GM21390 (cell line): ENCODE measurements at regions not wholly inside any gene's neighbourhood (a gene's known extent, or its start where the extent isn't known, plus 50 kb on each side); places are given as distances from the start of the nearest gene placed in this dataset.

Source experiments
- ATAC-seq: cut with Tn5 transposase; IDR thresholded peaks from one replicate; pipeline ENCODE4 v1.9.1; 2021; ENCODE audit not compliant: unreplicated experiment

DNA sequence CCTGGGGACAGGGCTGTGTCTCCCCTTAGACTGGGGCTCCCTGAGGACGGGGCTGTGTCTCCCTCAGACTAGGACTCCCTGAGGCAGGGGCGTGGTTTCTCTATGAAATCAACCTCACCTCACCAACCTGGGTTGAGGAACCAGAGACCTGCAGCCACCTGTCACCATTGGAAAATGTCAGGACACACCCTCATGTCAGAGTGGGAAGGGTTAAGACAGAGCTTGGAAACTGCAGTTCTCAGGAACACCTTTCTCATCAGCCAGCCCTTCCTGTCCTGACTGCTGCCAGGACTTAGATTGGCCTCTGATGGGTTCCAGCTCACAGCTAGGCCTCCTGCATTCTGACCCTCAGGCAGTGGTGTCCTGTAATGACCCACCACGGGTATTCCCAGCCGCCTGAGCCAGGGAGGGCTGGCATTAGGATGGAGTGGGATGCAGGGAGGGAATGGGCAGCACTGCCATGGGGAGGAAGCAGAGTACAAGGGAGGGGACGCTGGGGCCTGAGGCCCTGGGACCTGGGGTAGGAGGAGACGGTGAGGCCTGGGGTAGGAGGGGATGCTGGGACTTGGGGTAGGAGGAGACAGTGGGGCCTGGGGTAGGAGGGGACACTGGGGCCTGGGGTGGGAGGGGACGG is 76.3 kb downstream of the MRPL14 start:
- no peak for ATAC-seq

DNA sequence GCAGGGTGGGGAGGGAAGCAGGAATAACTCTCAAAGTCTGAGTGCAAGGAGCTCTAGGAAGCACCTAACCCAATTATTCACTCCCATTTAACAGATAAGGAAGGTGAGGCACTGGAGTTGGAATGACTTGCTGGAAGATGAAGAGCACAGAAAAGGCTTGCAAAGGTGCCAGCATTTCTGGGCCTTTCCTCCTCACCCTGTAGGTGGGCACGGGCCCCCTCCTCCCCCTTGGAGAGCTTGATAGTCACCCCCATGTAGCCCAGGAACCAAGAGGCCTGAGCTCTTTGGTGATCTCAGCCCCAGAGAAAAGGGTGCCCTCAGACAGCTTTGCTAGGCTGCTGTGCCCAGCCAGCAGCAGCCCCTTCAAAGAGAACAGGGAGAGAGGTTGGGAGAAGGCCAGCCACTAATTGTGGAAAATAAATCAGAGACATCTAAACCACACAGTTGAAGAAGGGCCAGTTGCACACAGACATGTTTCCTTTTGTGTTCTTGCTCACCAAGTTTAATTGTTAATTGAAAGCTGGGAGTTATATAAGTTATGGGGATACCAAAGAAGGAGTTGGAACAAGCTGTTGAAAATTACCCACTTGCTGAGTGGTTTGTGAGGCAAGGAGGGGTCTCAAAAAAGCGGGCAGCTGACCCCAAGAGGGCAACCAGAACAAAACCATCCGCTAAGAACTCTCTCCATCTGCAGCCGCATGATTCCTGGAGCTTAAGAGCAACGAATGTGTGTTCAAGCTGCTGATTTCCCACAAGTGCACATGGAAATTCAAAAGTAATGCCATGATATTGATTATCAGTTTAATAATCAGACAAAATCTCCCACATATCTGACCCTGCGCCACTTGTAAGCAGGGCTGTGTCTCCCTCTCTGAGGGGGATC is 77.0 kb downstream of the MRPL14 start:
- ATAC-seq, result no peak

DNA sequence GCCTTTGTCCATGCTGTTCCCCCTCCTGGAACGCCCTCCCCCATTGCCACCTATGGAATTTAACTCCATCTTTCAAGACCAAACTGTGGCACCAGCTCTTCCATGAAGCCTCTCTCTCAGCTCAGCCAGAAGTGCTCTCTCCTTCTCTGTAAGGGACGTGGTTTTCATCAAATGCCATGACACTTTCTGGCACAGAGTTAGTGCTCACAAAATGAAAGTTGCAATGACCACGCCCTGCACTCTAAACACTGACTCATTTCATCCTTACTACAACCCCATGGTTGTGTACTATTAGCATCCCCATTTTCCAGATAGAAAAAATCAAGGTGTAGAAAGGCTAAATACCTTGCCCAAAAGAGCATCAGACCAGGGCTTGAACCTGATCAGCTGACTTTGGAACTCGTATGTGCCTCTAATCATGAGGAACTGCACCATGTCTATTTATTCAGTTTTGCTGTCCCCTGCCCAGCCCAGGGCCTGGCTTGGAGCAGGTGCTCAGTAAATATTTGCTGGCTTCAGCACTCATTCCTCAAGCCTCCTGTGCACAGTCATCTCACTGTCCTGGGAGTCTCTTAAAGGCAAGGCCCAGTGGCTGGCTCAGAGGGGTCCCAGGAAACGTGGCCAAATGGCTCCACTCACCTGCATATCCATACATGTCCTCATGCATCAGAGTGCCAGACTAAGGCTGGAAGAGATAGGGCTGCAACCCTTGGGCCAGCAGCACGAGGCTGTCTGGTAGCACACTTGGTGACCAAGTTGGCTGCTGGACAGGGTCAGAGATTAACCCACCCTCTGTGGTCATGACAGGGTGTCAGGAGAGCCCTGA is 77.9 kb downstream of the MRPL14 start:
- peak; percentile 76 for ATAC-seq

DNA sequence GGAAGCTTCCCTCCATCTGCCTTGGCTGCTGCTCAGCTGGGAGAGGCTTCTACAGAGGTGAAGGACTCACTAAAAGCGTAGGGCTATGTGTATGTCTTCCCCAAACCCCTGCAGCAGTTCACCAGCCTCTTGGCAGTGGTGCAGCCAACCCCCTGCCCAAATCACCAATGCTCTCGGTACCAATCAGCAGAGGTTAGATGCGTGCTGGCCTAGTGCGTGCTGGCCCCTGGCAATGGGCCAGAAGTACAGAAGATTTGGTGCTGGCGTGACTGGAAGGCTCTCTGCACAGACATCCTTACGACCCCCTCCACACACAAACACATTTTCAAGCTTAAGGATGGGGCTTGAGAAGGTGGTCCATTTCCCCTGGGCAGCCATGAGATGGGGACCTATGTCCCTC is 79.0 kb downstream of the MRPL14 start:
- ATAC-seq, result no peak

DNA sequence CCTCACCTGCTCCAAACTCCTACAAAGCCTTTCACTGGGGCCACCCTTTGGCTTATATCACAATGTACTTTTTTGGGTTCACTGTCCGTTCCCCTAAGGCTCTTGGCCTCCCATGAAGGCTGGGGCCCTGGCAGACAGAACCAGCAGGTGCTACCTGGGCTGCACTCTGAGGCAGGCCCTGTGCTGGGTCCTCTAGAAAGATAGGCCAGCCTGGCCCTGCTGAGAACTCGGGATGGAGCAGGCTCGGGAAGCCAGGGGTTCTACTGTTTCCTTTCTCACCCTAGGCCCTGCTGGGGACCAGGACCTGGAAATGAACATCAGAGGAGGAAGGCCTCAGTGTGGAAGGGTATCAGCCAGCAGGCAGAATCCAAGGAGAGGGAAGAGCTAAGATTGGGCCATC is 79.5 kb downstream of the MRPL14 start:
- no peak for ATAC-seq

DNA sequence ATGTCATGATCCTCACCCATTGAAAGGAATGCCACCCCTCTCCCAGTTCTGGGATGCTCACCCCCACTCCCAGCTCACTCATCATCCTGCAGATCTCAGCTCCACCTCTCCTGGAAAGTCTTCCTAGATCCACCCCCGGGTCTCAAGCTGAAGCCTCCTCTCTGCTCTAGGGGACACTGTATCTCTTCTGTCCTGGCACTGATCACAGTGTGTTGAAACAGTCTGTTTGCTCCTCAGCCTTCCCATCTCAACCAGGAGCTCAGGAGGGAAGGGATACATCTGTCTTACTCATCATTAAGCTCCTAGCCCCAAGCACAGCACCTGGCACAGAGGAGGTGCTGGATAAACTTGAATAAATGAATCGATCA is 80.1 kb downstream of the MRPL14 start:
- no peak for ATAC-seq

DNA sequence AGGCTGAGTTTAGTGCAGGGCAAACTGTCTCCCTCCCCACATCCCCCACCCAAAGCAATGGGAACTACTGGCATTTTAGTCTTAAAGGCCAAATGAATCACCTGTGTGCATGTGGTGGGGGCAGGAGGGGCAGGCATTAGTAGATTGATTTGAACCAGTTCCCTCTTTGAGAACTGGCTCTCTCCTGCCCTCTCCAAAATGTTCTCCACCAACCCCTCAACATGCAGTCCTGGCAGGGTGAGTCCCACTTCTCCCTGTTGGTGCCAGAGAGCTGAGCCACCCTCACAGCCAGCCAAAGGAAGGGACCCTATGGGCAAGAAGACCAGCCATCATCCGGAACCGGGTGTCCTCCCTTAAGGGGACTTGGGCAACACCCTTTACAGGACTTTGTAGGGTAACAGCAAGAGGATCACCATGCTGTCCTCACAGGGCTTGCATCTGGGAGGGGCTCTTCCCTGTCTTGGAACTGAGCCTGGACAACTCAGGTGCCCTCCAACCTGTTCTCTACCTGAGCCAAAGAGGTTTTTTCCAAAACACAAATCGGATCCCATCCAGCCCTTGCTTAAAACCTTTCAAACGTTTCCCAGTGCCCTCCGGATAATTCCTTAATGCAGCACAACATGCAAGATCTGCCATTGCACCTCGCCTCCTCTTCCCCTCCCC is 80.6 kb downstream of the MRPL14 start:
- no peak for ATAC-seq

DNA sequence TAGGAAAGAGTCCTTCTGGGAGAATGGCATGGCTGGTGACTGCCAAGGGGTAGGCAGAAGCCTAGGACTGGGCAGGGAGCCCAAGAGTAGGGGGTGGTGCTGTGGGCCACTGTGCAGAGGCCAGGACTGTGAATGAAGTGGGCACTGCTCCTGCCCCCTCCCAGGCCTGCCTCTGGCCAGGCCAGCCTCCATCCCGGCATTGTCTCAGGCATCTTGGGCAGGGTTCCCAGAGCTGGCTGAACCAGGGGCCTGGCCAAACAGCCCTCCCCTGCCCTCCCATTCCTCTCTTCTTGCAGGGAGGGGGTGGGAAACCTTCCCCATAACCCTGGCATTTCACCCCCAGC is 81.6 kb downstream of the MRPL14 start:
- no peak for ATAC-seq

DNA sequence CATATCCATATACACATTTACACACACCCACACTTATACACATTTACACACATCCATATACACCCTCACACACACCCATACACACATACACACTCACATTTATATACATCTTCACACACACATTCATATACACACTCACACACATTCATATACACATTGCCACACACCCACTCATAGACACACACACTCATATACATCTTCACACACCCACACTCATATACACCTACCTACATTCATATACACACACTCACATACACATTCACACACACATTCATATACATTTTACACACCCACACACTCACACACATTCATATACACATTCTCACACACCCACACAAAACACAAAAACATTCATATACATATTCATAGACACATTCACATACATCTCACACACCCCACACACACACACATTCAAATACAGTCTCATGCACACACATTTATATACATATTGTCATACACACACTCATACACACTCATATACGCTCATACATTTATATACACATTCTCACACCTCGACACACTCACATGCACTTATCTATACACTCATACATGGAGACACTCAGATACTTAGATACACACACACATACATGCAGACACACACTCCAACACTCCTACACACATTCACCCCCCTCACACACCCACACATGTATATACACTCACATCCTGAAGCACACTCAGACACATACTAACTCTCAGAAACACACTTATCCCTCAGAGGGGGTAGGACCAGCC is 82.1 kb downstream of the MRPL14 start:
- no peak for ATAC-seq

DNA sequence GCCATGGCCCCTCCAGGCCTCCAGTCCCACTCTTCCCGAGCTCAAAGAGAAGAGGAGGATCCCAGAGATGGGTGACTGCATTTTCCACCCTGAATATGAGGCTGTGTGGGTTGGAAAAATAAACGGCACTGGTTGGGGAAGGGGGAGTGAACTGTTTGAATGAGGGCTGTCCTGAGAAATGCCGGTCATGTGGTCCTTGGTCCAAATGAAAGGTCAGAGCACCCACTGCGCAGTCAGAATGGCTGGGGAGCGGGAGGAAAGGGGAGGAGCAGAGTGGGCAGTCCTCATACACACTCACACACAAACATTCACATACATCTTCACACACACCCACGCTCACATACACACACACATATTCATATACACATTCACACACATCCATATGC is 83.1 kb downstream of the MRPL14 start:
- no peak for ATAC-seq

DNA sequence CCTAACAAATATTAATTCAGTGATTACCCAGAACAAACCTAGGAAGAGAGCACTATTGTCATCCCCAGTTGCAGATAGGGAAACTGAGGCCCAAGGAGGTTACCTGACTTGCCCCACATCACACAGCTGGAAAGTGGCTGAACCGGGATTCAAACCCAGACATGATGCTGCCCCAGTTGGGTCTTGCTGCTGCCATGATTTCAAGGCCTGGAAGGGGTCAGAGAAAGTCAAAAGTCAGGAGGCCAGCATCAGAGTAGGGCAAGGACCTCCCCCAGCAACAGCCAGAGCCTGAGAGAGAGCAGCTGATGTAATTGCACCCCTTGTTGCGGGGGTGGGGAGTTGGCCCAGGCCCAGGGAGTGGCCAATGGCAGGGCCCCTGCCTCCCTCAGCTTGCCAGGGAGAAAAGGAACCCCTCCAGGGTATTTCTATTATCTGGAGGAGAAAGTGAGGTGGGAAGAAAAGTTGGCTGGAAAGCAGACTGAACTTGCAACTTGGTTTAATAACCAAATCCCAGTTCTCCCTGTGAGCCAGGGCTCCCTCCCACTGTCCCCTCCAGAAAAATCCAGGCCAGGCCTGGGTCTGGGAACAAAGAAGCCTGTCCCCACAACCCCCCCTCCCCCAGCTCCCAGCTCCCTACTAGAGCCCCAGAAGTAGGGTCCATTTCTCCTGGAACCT is 83.6 kb downstream of the MRPL14 start:
- no peak for ATAC-seq

DNA sequence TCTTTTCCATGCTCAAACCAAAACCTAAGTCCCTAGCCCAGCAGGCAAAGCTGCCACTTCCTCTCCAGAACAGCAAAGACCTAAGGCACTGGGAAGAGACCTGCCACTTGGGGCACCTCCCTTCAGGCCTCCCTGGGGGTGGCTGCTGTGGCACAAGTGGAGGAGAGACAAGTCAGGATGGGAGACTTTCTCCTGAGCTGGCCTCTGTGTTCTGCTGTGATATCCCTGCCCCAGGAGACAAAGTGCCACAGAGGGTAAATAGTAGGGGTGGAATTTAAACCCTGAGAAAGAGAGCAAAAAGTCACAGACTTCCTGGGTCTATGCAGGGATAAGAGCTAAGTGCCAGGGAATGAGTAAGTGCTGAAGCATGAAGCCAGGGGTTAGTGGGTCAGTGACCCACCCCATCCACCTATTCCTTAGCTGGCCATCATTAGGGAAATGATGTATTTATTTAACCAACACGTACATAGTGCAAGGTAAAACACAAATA is 84.2 kb downstream of the MRPL14 start:
- no peak for ATAC-seq

DNA sequence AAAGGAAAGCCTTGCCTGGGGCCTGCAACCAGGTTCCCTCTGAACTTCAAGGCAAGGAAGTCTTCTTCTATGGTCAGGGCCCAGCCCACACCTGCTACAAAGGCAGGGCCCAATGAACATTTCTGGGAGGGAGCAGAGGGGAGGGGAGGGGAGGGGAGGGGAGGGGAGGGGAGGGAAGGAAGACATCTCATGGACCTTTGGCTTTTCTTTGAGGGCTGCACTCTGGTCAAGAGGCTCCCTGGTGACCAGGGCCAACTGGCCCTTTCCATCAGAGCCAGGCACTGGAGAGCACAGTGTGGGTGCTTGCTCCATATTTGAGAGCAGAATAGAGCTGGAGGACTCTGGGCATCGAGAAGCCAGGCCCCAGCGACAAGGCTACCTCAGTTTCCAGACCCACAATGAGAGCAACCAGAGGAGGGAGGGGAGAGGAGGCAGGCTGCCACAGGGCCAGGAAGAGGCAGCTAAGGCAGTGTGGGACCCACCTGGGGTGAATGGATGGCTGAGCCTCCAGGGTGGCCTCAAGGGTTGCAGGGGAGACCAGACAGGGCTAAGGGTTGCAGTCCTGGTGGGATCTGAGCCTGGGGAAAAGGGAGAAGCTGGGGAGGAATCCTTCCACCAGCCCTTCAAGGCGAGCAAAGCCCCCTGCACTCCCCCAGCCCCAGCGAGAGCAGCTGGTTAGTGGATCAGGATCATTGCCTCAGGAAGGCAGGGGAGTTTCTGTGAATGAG is 84.8 kb downstream of the MRPL14 start:
- no peak for ATAC-seq

DNA sequence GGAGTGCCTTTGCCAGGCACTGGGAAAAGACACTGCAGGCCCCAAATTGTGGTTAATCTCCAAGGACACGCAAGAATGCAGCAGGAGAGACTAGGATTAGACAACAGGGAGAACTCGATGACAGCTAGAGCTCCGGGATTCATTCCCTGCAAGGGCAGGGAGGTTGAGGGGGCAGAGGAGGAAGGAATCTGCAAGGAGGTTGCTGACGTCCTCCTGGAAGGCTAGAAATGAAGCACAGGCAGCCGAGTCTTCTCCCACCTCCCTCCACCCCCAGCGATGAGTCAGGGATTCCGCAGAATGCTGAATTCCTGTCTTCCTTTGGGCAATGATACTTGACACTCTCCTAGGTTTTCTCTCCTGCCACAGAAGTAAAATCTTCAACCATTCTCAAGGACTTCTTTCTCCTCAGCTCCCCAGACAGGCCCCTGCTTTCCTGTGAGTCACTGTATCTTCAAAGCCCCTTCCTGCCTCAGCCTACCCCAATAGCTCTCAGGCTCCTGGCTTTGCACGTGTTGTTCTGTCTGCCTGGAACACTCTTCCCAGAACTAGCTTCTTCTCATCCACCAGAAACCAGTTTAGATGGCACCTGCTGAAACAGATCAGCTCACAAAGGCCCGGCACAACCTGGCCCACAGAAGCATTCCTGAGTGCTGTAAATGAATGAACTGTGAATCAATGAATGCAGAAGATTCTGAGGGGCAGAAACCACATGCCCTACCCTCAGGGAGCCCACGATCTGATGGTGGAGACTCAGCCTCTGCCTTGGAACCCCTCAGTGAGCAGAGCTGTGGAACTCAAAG is 85.6 kb downstream of the MRPL14 start:
- no peak for ATAC-seq

DNA sequence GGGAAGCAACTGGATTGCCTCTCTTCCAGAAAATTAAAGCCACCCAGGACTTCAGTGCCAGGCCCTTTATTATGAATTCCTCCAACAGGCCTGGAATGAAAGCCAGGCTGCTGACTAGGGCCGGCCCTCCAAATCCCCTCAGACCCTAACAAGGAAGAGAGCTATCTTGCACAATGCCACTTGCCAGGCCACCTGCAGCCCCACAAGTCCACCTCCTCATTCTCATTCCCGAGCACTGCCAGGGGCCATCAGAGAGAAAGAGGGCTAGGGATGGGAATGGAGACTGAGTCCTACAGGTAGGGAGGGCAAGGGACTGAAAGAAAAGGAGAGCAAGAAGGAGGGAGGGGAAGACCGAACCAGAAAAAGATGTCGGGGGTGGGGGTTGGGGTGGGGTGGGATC is 86.5 kb downstream of the MRPL14 start:
- ATAC-seq, result no peak

DNA sequence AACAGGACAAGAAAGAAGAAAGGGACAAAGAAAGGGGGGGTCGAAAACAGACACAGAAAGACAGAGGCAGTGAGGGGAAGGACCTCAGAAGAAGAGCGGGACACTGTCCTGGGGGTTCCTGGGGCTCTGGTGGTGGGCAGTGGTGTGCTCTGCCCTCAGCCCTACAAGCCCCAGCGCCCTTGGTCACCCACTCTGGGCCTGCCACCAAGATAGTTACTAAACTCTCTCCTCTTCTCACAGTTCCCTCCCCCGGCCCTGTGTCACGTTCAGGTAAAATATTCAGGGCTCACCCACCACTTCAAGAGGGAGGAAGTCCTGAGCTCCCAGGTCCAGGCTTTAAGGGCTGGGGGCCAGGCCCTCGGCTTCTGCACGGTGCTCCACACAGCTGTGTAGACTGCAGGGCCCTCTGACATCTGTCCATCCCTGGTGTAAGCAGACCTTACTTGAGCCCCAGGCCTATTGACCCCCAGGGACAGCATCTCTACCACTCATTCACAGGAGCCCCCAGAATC is 87.4 kb downstream of the MRPL14 start:
- no peak for ATAC-seq

DNA sequence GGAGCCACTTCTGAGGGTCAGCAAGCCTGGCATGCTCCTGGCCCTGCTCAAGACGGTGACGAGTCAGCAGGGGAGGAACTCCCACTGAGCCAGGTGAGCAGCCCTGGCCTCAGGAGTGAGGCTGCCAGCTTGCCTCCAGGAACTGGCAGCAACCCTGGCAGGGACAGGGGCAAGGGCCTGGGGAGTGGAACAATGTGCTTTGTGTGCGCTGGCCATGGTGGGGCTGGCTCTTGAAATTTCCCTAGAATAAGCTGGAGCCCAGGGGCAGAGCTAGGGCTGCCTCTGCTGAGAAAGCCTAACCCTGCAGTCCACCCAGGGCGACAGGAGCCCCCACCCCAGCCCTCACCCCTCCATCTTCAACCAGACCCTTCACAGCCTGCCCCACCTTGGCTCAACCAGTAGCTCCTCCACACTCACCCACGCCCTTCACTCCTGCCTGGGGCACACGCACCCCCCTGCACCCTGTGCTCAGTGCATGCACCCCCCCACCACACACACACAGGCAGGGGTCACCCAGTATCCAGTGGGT is 88.0 kb downstream of the MRPL14 start:
- ATAC-seq, result no peak

DNA sequence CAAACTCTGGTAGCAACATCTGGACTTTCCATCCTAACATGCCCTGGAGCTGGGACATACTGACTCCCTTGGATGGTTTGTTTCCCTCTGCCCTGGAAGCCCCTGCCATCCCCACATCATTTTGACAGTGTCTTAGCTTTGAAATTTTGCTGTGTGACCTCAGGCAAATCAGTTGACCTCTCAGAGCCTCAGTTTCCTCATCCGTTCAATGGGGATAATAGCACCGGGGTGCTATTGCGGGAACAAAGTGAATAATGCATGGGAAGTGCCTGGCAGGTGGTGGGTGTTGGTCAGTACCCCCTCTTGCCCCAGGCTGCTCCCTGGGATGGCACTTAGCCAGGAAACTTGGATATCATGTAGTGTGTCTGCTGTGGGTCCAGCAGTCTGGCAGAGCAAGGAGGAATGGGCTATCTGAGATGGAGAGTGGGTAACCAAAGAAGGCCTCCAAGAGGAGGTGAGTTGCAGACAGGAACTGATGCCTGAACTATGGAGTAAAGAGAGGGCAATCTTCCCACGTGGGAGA is 88.6 kb downstream of the MRPL14 start:
- ATAC-seq, result no peak
